IMR-90 (cell line): ENCODE measurements at regions not wholly inside any gene's neighbourhood (a gene's known extent, or its start where the extent isn't known, plus 50 kb on each side); places are given as distances from the start of the nearest gene placed in this dataset.

Experiments
- ATAC-seq: fragments of 200-7000 bp; cut with Tn5 transposase; 2 replicates; pipeline ENCODE4 v1.9.1; 2020; ENCODE audit warnings: low read depth, mild to moderate bottlenecking, moderate library complexity
- BruUV-seq: library from RNA; stranded (reverse); fragments of 400-500 nt; replicated peaks from 2 replicates; lab custom pipeline; 2021; lab: Mats Ljungman, UMichigan
- CTCF ChIA-PET: fragments of 300-600 bp; formaldehyde crosslinking; extraction: SDS; loops from one replicate; lab custom pipeline; 2021; ENCODE audit warnings: antibody characterized with exemption; lab: Yijun Ruan, JAX
- POLR2A ChIA-PET: fragments of 300-600 bp; sonication (Branson Sonifier 250); formaldehyde crosslinking; loops from one replicate; lab custom pipeline; 2022; ENCODE audit warnings: antibody characterized with exemption; ENCODE audit not compliant: unreplicated experiment; lab: Charles Lee
- DNase-seq: peaks from one replicate; pipeline ENCODE4 v3.0.0; 2013
- H2AFZ ChIP-seq: replicated peaks from 2 replicates; pipeline ENCODE3; 2013; ENCODE audit warnings: low read length, mild to moderate bottlenecking; ENCODE audit not compliant: poor library complexity
- H2AK5ac ChIP-seq: 2 replicates; pipeline ENCODE4 v1.6.1; 2013; ENCODE audit warnings: low read depth, low read length, inconsistent platforms
- H2AK9ac ChIP-seq: replicated peaks from 2 replicates; pipeline ENCODE3; 2013; ENCODE audit warnings: mild to moderate bottlenecking, low read depth, low read length, moderate library complexity; ENCODE audit not compliant: poor library complexity
- H2BK120ac ChIP-seq: 2 replicates; pipeline ENCODE4 v1.6.1; 2013; ENCODE audit warnings: low read depth, low read length, inconsistent platforms
- H2BK15ac ChIP-seq: 3 replicates; pipeline ENCODE4 v1.6.1; 2013; ENCODE audit warnings: low read depth, low read length, inconsistent platforms
- H2BK20ac ChIP-seq: 2 replicates; pipeline ENCODE4 v1.6.1; 2013; ENCODE audit warnings: low read depth, mild to moderate bottlenecking, inconsistent platforms, low read length, moderate library complexity
- H2BK5ac ChIP-seq: 2 replicates; pipeline ENCODE4 v1.6.1; 2013; ENCODE audit warnings: mild to moderate bottlenecking, low read depth, low read length, inconsistent platforms; ENCODE audit not compliant: poor library complexity, severe bottlenecking
- H3K14ac ChIP-seq: replicated peaks from 2 replicates; pipeline ENCODE4 v1.6.1; 2013; ENCODE audit warnings: low read depth, low read length, inconsistent platforms
- H3K18ac ChIP-seq: 2 replicates; pipeline ENCODE4 v1.6.1; 2013; ENCODE audit warnings: low read depth, low read length, control low read depth
- H3K23ac ChIP-seq: 2 replicates; pipeline ENCODE4 v1.6.1; 2013; ENCODE audit warnings: low read depth, low read length, inconsistent platforms
- H3K27ac ChIP-seq: 2 replicates; pipeline ENCODE4 v1.5.1; 2013; ENCODE audit warnings: mild to moderate bottlenecking, control low read depth, low read length; ENCODE audit not compliant: insufficient read depth
- H3K27me3 ChIP-seq: 2 replicates; pipeline ENCODE4 v1.6.1; 2013; ENCODE audit warnings: low read length; ENCODE audit not compliant: control insufficient read depth, insufficient read depth
- H3K36me3 ChIP-seq: 2 replicates; pipeline ENCODE4 v1.6.1; 2013; ENCODE audit warnings: low read length, mixed read lengths; ENCODE audit not compliant: control insufficient read depth, insufficient read depth
- H3K4ac ChIP-seq: 2 replicates; pipeline ENCODE4 v1.6.1; 2013; ENCODE audit warnings: low read depth, low read length, inconsistent platforms
- H3K4me1 ChIP-seq: 2 replicates; pipeline ENCODE4 v1.6.1; 2013; ENCODE audit warnings: low read length, mixed read lengths; ENCODE audit not compliant: control insufficient read depth, insufficient read depth
- H3K4me2 ChIP-seq: 2 replicates; pipeline ENCODE4 v1.6.1; 2013; ENCODE audit warnings: low read depth, mild to moderate bottlenecking, control low read depth, low read length, moderate library complexity
- H3K4me3 ChIP-seq: 2 replicates; pipeline ENCODE4 v1.5.1; 2013; ENCODE audit warnings: low read depth, mild to moderate bottlenecking, control low read depth, low read length, moderate library complexity; ENCODE audit not compliant: insufficient read depth
- H3K56ac ChIP-seq: 2 replicates; pipeline ENCODE4 v1.6.1; 2013; ENCODE audit warnings: low read length, inconsistent platforms; ENCODE audit not compliant: insufficient read depth; ENCODE audit errors: extremely low read depth
- H3K79me1 ChIP-seq, 2 experiments: 2 replicates each; pipeline ENCODE4 v1.6.1; 2013; ENCODE audit warnings: low read length in 2 of 2, inconsistent platforms in 1 of 2, low read depth in 1 of 2
- H3K9ac ChIP-seq: 2 replicates; pipeline ENCODE4 v1.6.1; 2013; ENCODE audit warnings: low read depth, low read length, control low read depth
- H3K9me1 ChIP-seq: 2 replicates; pipeline ENCODE4 v1.6.1; 2013; ENCODE audit warnings: low read length, inconsistent platforms; ENCODE audit not compliant: insufficient read depth
- H3K9me3 ChIP-seq: 2 replicates; pipeline ENCODE4 v1.6.1; 2013; ENCODE audit warnings: low read length; ENCODE audit not compliant: control insufficient read depth, insufficient read depth
- H4K20me1 ChIP-seq: 2 replicates; pipeline ENCODE4 v1.6.1; 2013; ENCODE audit warnings: low read length, inconsistent platforms; ENCODE audit not compliant: insufficient read depth
- H4K5ac ChIP-seq: 2 replicates; pipeline ENCODE4 v1.6.1; 2013; ENCODE audit warnings: mild to moderate bottlenecking, low read depth, low read length, control low read depth
- H4K8ac ChIP-seq, 2 experiments: 2 replicates each; pipeline ENCODE4 v1.6.1; 2013; ENCODE audit warnings: low read depth in 2 of 2, low read length in 2 of 2, control low read depth in 1 of 2, inconsistent platforms in 1 of 2
- H4K91ac ChIP-seq: 2 replicates; pipeline ENCODE4 v1.6.1; 2013; ENCODE audit warnings: low read depth, low read length, inconsistent platforms; ENCODE audit not compliant: insufficient read depth
- BHLHE40 ChIP-seq: fragments of 150-350 bp; IDR thresholded peaks from 2 replicates; pipeline ENCODE4 v1.6.1; 2016; ENCODE audit warnings: mild to moderate bottlenecking, low read depth, low read length
- CEBPB ChIP-seq: IDR thresholded peaks from 2 replicates; pipeline ENCODE4 v1.6.1; 2012; ENCODE audit warnings: low read depth, low read length, improper control_type of control experiment
- CHD1 ChIP-seq: IDR thresholded peaks from 2 replicates; pipeline ENCODE4 v1.6.1; 2012; ENCODE audit warnings: low read depth, low read length, improper control_type of control experiment
- FOS ChIP-seq: fragments of 150-350 bp; IDR thresholded peaks from 2 replicates; pipeline ENCODE4 v1.6.1; 2016; ENCODE audit warnings: low read depth, low read length
- MAFK ChIP-seq: IDR thresholded peaks from 2 replicates; pipeline ENCODE4 v1.6.1; 2012; ENCODE audit warnings: low read depth, low read length, improper control_type of control experiment
- MAZ ChIP-seq: IDR thresholded peaks from 2 replicates; pipeline ENCODE4 v1.6.1; 2012; ENCODE audit warnings: low read depth, mild to moderate bottlenecking, low read length, improper control_type of control experiment, moderate library complexity, borderline replicate concordance
- MXI1 ChIP-seq: IDR thresholded peaks from 2 replicates; pipeline ENCODE4 v1.6.1; 2012; ENCODE audit warnings: low read depth, mild to moderate bottlenecking, low read length, moderate library complexity, borderline replicate concordance
- NFE2L2 ChIP-seq: fragments of 150-350 bp; IDR thresholded peaks from 2 replicates; pipeline ENCODE4 v1.6.1; 2016; ENCODE audit warnings: low read depth, mild to moderate bottlenecking, low read length
- POLR2A ChIP-seq: IDR thresholded peaks from 2 replicates; pipeline ENCODE4 v1.6.1; 2012; ENCODE audit warnings: mild to moderate bottlenecking, low read depth, low read length
- RAD21 ChIP-seq: IDR thresholded peaks from 2 replicates; pipeline ENCODE4 v1.6.1; 2012; ENCODE audit warnings: low read length, improper control_type of control experiment
- RCOR1 ChIP-seq: IDR thresholded peaks from 2 replicates; pipeline ENCODE4 v1.6.1; 2012; ENCODE audit warnings: mild to moderate bottlenecking, low read length, improper control_type of control experiment; ENCODE audit not compliant: insufficient replicate concordance
- RFX5 ChIP-seq: IDR thresholded peaks from 2 replicates; pipeline ENCODE4 v1.8.0; 2012; ENCODE audit warnings: low read depth, mild to moderate bottlenecking, low read length, moderate library complexity
- SMC3 ChIP-seq: fragments of 150-350 bp; IDR thresholded peaks from 2 replicates; pipeline ENCODE4 v1.6.1; 2016; ENCODE audit warnings: low read depth, mild to moderate bottlenecking, antibody characterized with exemption, low read length, moderate library complexity
- WGBS, 2 experiments: methylation state at CpG; one replicate each; pipeline versions ENCODE4 v1.1.5 to v1.1.7; 2013; ENCODE audit warnings: missing lambda C conversion rate in 2 of 2; ENCODE audit not compliant: insufficient read length in 1 of 2; ENCODE audit errors: extremely low coverage in 2 of 2; 5-methylcytosine and 5-hydroxymethylcytosine counted together
- dilution Hi-C: fragments of 300-500 bp; cut with HindIII; formaldehyde crosslinking; loops from one replicate; pipeline ENCODE4 v1.14.3; 2018; ENCODE audit warnings: low sequenced_read_pairs; ENCODE audit not compliant: unreplicated experiment
- in situ Hi-C: fragments of 300-500 bp; cut with MboI; formaldehyde crosslinking; loops from 3 replicates; pipeline ENCODE4 v1.14.3; 2019; ENCODE audit warnings: low sequenced_read_pairs, inconsistent platforms, mixed read lengths
- intact Hi-C: fragments of 100-400 bp; cut with micrococcal nuclease; formaldehyde crosslinking; loops from 2 replicates; pipeline ENCODE4 v1.10.0; 2022
- TF ChIP-seq, protein P1 (sequence below): fragments of 150-350 bp; IDR thresholded peaks from 2 replicates; pipeline ENCODE4 v1.6.1; 2017; ENCODE audit warnings: mild to moderate bottlenecking, antibody characterized with exemption, low read length, low read depth
- TF ChIP-seq, protein P2 (sequence below): conservative IDR thresholded peaks from 2 replicates; pipeline ENCODE4 v1.5.1; 2012; ENCODE audit warnings: mild to moderate bottlenecking, low read depth, low read length, improper control_type of control experiment
- TF ChIP-seq, protein P3 (sequence below): fragments of 150-350 bp; IDR thresholded peaks from 2 replicates; pipeline ENCODE4 v1.6.1; 2016; ENCODE audit warnings: low read depth, mild to moderate bottlenecking, low read length, moderate library complexity, borderline replicate concordance

DNA sequence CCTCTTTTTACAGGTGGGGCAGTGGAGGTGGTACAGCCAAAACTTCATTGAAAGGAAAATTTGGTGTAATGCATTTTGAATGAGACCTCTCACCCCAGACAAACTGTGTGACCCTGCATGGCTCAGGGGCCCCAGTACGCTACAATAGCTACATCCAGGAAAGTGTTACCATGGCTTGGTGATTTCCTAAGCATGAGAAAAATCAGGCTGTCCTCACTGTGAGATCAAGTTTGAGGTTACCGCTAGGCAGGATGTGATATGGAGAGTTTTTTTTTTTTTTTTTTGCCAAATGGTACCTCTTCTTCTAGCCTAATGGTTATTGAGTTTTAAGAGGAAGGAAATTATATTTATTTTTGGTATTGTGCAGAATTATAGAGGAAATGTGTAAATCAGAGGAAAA lies 305.3 kb downstream of the CD83 start:
- no peak overlapping the region for H3K4ac ChIP-seq
- H3K27me3 ChIP-seq = no peaks in the 10 kb centered on the region
- no peak overlapping the region for H3K18ac ChIP-seq
- no peaks in the 10 kb centered on the region for H3K36me3 ChIP-seq
- ATAC-seq (no peak), DNase-seq (no peak)
- H4K5ac ChIP-seq = no peak overlapping the region
- in situ Hi-C loops = no loop called here
- intact Hi-C loops = no loop called here
- H3K9me1 ChIP-seq = no peaks in the 10 kb centered on the region
- no peak overlapping the region for H2BK120ac ChIP-seq
- no CpG with 5 or more reads among the region's 2 CpGs for WGBS, 2 experiments
- H3K9me3 ChIP-seq = no peaks in the 10 kb centered on the region
- no peak overlapping the region for H3K9ac ChIP-seq
- ChIA-PET CTCF (no interaction called here), POLR2A (no interaction called here)
- dilution Hi-C loops = no loop called here
- no TSS peak for BruUV-seq
- H3K4me1 ChIP-seq = no peaks in the 10 kb centered on the region
- no peak overlapping the region for H4K8ac ChIP-seq
- no peak overlapping the region for H2BK20ac ChIP-seq
- TF ChIP-seq RFX5 = no peak
- no peak for TF ChIP-seq MXI1
- no peak for TF ChIP-seq CHD1
- TF ChIP-seq, protein P1, sequence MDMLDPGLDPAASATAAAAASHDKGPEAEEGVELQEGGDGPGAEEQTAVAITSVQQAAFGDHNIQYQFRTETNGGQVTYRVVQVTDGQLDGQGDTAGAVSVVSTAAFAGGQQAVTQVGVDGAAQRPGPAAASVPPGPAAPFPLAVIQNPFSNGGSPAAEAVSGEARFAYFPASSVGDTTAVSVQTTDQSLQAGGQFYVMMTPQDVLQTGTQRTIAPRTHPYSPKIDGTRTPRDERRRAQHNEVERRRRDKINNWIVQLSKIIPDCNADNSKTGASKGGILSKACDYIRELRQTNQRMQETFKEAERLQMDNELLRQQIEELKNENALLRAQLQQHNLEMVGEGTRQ = no peak
- no peak for TF ChIP-seq SMC3
- TF ChIP-seq FOS = no peak
- no peak for TF ChIP-seq CEBPB
- no peak for TF ChIP-seq MAFK
- no peak for TF ChIP-seq RAD21
- TF ChIP-seq, protein P2, sequence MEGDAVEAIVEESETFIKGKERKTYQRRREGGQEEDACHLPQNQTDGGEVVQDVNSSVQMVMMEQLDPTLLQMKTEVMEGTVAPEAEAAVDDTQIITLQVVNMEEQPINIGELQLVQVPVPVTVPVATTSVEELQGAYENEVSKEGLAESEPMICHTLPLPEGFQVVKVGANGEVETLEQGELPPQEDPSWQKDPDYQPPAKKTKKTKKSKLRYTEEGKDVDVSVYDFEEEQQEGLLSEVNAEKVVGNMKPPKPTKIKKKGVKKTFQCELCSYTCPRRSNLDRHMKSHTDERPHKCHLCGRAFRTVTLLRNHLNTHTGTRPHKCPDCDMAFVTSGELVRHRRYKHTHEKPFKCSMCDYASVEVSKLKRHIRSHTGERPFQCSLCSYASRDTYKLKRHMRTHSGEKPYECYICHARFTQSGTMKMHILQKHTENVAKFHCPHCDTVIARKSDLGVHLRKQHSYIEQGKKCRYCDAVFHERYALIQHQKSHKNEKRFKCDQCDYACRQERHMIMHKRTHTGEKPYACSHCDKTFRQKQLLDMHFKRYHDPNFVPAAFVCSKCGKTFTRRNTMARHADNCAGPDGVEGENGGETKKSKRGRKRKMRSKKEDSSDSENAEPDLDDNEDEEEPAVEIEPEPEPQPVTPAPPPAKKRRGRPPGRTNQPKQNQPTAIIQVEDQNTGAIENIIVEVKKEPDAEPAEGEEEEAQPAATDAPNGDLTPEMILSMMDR = no peak
- TF ChIP-seq RCOR1 = no peak
- no peak for TF ChIP-seq BHLHE40
- TF ChIP-seq, protein P3, sequence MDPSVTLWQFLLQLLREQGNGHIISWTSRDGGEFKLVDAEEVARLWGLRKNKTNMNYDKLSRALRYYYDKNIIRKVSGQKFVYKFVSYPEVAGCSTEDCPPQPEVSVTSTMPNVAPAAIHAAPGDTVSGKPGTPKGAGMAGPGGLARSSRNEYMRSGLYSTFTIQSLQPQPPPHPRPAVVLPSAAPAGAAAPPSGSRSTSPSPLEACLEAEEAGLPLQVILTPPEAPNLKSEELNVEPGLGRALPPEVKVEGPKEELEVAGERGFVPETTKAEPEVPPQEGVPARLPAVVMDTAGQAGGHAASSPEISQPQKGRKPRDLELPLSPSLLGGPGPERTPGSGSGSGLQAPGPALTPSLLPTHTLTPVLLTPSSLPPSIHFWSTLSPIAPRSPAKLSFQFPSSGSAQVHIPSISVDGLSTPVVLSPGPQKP = no peak
- TF ChIP-seq MAZ = no peak
- no peak for TF ChIP-seq POLR2A
- TF ChIP-seq NFE2L2 = no peak
- H3K79me1 ChIP-seq = no peaks in the 10 kb centered on the region
- no peak overlapping the region for H2AFZ ChIP-seq
- no peak overlapping the region for H2BK15ac ChIP-seq
- no peak overlapping the region for H2BK5ac ChIP-seq
- H2AK5ac ChIP-seq = no peak overlapping the region
- no peak overlapping the region for H3K23ac ChIP-seq
- H3K4me3 ChIP-seq = no peak overlapping the region
- H3K27ac ChIP-seq = no peak overlapping the region
- no peaks in the 10 kb centered on the region for H4K20me1 ChIP-seq
- no peak overlapping the region for H2AK9ac ChIP-seq
- H4K91ac ChIP-seq = no peak overlapping the region
- no peak overlapping the region for H3K4me2 ChIP-seq
- no peak overlapping the region for H3K56ac ChIP-seq
- no peak overlapping the region for H3K14ac ChIP-seq
